ENCODE measurements at regions not wholly inside any gene's neighbourhood (a gene's known extent, or its start where the extent isn't known, plus 50 kb on each side); places are given as distances from the start of the nearest gene placed in this dataset.

DNA sequence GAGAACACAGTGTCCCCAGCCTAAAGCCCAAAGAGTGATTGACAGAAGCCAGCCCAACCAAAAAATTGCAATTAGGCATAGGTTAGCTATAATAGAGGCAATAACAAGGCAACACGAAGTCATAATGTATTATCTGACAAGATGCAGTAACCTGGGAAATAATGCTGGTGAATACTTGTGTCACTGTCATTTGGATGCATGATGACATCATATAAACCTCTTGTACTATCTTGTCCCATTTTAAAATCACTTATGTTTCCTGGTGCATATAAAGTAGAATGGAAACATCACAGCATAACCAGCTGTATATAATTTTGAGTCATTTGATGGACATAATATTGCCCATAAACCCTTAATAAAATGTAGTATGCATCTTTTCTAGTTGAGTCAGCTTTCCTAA is 1138.3 kb upstream of the LRRTM3 start (continued):
- TF ChIP-seq, protein P1, sequence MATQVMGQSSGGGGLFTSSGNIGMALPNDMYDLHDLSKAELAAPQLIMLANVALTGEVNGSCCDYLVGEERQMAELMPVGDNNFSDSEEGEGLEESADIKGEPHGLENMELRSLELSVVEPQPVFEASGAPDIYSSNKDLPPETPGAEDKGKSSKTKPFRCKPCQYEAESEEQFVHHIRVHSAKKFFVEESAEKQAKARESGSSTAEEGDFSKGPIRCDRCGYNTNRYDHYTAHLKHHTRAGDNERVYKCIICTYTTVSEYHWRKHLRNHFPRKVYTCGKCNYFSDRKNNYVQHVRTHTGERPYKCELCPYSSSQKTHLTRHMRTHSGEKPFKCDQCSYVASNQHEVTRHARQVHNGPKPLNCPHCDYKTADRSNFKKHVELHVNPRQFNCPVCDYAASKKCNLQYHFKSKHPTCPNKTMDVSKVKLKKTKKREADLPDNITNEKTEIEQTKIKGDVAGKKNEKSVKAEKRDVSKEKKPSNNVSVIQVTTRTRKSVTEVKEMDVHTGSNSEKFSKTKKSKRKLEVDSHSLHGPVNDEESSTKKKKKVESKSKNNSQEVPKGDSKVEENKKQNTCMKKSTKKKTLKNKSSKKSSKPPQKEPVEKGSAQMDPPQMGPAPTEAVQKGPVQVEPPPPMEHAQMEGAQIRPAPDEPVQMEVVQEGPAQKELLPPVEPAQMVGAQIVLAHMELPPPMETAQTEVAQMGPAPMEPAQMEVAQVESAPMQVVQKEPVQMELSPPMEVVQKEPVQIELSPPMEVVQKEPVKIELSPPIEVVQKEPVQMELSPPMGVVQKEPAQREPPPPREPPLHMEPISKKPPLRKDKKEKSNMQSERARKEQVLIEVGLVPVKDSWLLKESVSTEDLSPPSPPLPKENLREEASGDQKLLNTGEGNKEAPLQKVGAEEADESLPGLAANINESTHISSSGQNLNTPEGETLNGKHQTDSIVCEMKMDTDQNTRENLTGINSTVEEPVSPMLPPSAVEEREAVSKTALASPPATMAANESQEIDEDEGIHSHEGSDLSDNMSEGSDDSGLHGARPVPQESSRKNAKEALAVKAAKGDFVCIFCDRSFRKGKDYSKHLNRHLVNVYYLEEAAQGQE (IDR thresholded peaks at IDR 0.05; ENCODE audit: unreplicated experiment) = no peak
- no peak for TF ChIP-seq ZNF331 (CRISPR knock-in tag; IDR thresholded peaks at IDR 0.05; ENCODE audit: low read depth)
- TF ChIP-seq, protein P2, sequence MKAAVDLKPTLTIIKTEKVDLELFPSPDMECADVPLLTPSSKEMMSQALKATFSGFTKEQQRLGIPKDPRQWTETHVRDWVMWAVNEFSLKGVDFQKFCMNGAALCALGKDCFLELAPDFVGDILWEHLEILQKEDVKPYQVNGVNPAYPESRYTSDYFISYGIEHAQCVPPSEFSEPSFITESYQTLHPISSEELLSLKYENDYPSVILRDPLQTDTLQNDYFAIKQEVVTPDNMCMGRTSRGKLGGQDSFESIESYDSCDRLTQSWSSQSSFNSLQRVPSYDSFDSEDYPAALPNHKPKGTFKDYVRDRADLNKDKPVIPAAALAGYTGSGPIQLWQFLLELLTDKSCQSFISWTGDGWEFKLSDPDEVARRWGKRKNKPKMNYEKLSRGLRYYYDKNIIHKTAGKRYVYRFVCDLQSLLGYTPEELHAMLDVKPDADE (IDR thresholded peaks at IDR 0.05) = no peak
- TF ChIP-seq CREB1 (CRISPR knock-in tag; IDR thresholded peaks at IDR 0.05; ENCODE audit: low read depth) = no peak

DNA sequence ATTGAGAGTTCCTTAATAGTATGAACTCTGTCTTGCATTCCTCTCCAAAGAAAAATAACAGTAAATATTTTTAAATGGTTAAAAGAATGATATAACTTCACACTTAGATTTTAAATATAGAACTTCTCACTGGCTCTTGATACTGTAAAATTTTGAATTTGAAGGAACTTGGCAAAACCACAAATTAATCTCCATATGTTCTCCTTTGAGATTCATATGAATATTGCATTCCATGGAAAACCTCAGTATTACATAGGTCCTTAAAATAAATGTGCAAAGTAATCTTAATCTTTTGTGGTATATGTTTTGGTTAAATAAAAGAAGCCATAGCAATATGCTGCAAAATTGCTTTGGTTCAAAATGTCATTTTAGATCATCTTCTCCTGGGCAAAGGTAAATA is 1137.6 kb upstream of the LRRTM3 start:
- Mint-ChIP-seq H3K9me3 (no peaks in the 10 kb centered on the region), H3K27me3 (ENCODE audit: insufficient read depth, low read depth, poor library complexity) (no peaks in the 10 kb centered on the region), H3K4me1 (no peaks in the 10 kb centered on the region), H3K27ac (no peak overlapping the region), H3K36me3 (ENCODE audit: low read depth) (peaks cover 2% of the 10 kb centered on the region; the same call in 1 of the 3 replicates), H3K4me3 (no peak overlapping the region)
- no peaks in the 10 kb centered on the region for H3K36me3 ChIP-seq (ENCODE audit: insufficient read depth)
- H3K27me3 ChIP-seq (ENCODE audit: insufficient read depth) = no peaks in the 10 kb centered on the region
- TF ChIP-seq, protein P3, sequence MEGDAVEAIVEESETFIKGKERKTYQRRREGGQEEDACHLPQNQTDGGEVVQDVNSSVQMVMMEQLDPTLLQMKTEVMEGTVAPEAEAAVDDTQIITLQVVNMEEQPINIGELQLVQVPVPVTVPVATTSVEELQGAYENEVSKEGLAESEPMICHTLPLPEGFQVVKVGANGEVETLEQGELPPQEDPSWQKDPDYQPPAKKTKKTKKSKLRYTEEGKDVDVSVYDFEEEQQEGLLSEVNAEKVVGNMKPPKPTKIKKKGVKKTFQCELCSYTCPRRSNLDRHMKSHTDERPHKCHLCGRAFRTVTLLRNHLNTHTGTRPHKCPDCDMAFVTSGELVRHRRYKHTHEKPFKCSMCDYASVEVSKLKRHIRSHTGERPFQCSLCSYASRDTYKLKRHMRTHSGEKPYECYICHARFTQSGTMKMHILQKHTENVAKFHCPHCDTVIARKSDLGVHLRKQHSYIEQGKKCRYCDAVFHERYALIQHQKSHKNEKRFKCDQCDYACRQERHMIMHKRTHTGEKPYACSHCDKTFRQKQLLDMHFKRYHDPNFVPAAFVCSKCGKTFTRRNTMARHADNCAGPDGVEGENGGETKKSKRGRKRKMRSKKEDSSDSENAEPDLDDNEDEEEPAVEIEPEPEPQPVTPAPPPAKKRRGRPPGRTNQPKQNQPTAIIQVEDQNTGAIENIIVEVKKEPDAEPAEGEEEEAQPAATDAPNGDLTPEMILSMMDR (conservative IDR thresholded peaks at IDR 0.05; ENCODE audit: low read depth in 2 of 2) = no peak
- TF ChIP-seq CREB1 (CRISPR knock-in tag; IDR thresholded peaks at IDR 0.05; ENCODE audit: low read depth) (no peak), NANOG (IDR thresholded peaks at IDR 0.05; ENCODE audit: borderline replicate concordance) (no peak), EZH2phosphoT487 (IDR thresholded peaks at IDR 0.05; ENCODE audit: unreplicated experiment) (no peak)
- TF ChIP-seq, protein P2 (IDR thresholded peaks at IDR 0.05) = no peak
- H3K4me3 ChIP-seq = no peak overlapping the region
- no peaks in the 10 kb centered on the region for H3K79me2 ChIP-seq (replicated peaks; ENCODE audit: insufficient read depth)
- H3F3A ChIP-seq (replicated peaks; ENCODE audit: low read depth) = no peaks in the 10 kb centered on the region
- H3K4me1 ChIP-seq (ENCODE audit: insufficient read depth) = 0 out of 2 replicates have a peak, but pooled peaks cover 7% of the 10 kb centered on the region
- H2AFZ ChIP-seq = no peak overlapping the region
- DNase-seq (ENCODE audit: low spot score) (no peak), ATAC-seq (no peak)
- H4K20me1 ChIP-seq (replicated peaks; ENCODE audit: insufficient read depth) = no peaks in the 10 kb centered on the region
- H3K27ac ChIP-seq (ENCODE audit: low read depth) = no peak overlapping the region
- no peaks in the 10 kb centered on the region for H3K9me2 ChIP-seq (ENCODE audit: insufficient read depth)
- no peak overlapping the region for H3K4me2 ChIP-seq
